ENCODE measurements at regions not wholly inside any gene's neighbourhood (a gene's known extent, or its start where the extent isn't known, plus 50 kb on each side); places are given as distances from the start of the nearest gene placed in this dataset.
"Not testable (repeated sequence)": the region's sequence is repeated elsewhere in the genome, so short reads cannot be mapped to it uniquely, and the experiment has no call there.

DNA sequence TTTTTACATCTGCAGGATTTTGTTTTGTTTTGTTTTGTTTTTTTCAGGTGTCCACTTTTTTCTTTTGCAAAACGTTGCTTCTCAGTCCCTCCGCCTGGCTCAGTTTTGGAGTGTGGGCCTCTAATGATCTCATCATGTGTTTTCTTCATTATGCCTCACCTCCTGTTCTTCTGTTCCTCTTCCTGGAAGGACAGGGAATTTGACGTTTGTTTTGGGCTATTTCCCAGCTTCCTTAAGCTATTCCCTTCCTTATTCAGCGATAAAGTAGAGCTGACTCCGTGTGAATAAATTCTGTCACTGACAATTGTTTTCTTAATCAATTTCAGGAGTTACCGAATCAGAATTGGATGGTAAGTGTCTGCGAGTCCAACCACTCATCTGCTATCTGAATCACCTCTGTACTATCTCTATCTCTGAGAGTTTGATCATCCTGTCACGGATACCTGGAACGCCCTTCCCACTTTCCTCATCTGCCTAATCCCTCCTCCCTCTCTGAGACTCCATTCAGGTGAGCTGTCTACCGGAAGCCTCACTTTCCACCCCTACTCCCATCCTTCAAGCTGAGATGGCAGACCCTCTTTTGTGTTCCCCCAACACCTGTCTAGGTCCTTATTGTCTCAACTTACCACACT, 218.4 kb downstream of the GATA3 start:
- Mint-ChIP-seq H3K4me3 (no peak overlapping the region), H3K27me3 (no peaks in the 10 kb centered on the region), H3K4me1 (no peaks in the 10 kb centered on the region), H3K27ac (no peak overlapping the region), H3K9me3 (peaks cover 5 to 8% of the 10 kb centered on the region in 2 donors)
- DNase-seq (no peak), ATAC-seq (no peak)

DNA sequence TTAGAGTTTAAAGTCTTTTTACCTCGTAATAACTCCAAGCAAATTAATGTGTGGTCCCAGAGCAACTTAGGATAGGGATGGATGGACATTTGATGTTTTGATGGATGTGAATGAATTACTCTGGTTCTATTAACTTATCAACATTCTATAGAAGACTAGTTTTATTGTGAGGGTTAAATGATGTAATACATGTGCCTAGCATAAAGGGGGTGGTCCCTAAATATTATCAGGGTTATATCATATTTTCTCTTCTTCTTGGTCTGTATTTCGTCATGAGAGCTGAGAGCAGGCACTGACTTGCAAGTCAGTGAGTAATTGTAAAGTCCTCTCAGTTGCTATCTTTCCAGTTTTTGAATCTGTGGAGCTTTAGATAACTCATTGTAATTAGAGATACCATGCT, 219.3 kb downstream of the GATA3 start:
- H3K4me3 Mint-ChIP-seq: no peak overlapping the region
- no peak overlapping the region for H3K27ac Mint-ChIP-seq
- no peaks in the 10 kb centered on the region for H3K27me3 Mint-ChIP-seq

GRCh38 chr10:8275911-8276310, 221.4 kb downstream of the GATA3 start:
- ATAC-seq: no peak
- peaks cover 5 to 8% of the 10 kb centered on the region in 2 donors for H3K9me3 Mint-ChIP-seq
- no peak overlapping the region for H3K4me3 Mint-ChIP-seq
- H3K27me3 Mint-ChIP-seq: no peaks in the 10 kb centered on the region
- no peak overlapping the region for H3K27ac Mint-ChIP-seq
- H3K4me1 Mint-ChIP-seq: no peaks in the 10 kb centered on the region
- DNase-seq: no peak

More for the DNA sequence above, 219.3 kb downstream of the GATA3 start:
- ATAC-seq (no peak), DNase-seq (no peak)
- peaks cover 5 to 8% of the 10 kb centered on the region in 2 donors for H3K9me3 Mint-ChIP-seq
- no peaks in the 10 kb centered on the region for H3K4me1 Mint-ChIP-seq

DNA sequence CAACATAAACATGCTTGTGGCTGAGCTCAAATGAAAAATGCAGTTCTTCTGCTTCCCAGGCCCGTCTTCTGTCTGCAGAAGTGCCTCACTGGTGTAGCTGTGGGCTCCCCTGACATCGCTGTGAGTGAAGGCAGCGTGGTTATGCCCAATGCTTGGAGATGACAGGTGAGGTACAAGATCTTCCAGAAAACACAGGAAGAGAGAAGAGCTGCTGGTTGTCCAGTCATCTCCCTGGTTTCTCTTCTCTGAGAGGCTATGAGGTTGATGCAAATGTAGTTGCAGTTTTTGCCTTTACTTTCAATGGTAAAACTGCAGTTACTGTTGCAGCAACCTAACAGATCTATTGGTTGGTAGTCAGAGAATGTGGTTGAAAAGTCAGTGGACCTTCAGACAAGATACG, 223.6 kb downstream of the GATA3 start:
- H3K9me3 Mint-ChIP-seq: peaks cover 5 to 8% of the 10 kb centered on the region in 2 donors
- H3K27me3 Mint-ChIP-seq: no peaks in the 10 kb centered on the region
- no peak overlapping the region for H3K27ac Mint-ChIP-seq
- DNase-seq (peak in 1 of 2 donors; percentile 21), ATAC-seq (peak; percentile 69)
- no peak overlapping the region for H3K4me3 Mint-ChIP-seq
- peaks cover 12% of the 10 kb centered on the region for H3K4me1 Mint-ChIP-seq

DNA sequence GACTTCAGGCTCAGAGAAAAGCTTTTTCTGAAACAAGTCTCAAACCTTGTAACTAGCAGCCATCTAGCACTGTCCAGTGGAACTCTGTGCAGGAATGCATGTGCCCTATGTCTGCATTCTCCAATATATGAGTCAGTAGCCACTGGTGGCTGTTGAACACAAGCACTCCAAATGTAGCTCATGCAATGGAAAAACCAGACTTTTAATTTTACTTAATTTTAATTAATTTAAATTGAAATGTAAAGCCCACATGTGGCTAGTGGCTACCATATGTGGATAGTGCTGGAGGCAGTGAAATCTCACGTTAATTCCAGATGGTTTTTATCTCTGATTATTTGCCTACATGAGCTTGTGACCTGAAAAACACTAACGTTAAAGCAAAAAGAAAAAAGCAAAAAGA, 225.1 kb downstream of the GATA3 start:
- DNase-seq (no peak), ATAC-seq (no peak)
- Mint-ChIP-seq H3K27ac (no peak overlapping the region), H3K9me3 (peaks cover 4 to 6% of the 10 kb centered on the region in 2 donors), H3K4me1 (peaks cover 12% of the 10 kb centered on the region), H3K27me3 (no peaks in the 10 kb centered on the region), H3K4me3 (no peak overlapping the region)

DNA sequence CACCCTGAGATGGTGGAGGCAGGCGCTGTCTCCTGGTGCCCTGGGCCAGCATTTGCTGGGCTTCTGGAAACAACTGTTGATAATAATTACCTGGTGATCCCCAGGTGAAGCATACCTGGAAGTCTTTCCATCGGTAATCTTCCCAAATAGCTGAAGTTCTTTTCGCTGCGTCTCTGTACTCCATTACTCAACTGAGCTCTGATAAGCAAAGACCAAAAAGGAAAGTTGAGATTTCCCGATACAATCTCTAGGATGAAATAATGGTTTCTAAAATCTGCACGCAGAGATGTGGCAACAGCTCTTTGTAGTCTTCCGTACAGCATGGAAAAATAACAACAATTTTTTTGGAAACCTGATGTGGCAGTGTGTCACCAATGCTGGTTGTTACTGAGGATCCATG, 226.5 kb downstream of the GATA3 start:
- H3K9me3 Mint-ChIP-seq: no peaks in the 10 kb centered on the region
- peaks cover 12% of the 10 kb centered on the region for H3K4me1 Mint-ChIP-seq
- ATAC-seq: no peak
- no peak overlapping the region for H3K4me3 Mint-ChIP-seq
- no peak for DNase-seq
- H3K27me3 Mint-ChIP-seq: no peaks in the 10 kb centered on the region
- H3K27ac Mint-ChIP-seq: no peak overlapping the region

DNA sequence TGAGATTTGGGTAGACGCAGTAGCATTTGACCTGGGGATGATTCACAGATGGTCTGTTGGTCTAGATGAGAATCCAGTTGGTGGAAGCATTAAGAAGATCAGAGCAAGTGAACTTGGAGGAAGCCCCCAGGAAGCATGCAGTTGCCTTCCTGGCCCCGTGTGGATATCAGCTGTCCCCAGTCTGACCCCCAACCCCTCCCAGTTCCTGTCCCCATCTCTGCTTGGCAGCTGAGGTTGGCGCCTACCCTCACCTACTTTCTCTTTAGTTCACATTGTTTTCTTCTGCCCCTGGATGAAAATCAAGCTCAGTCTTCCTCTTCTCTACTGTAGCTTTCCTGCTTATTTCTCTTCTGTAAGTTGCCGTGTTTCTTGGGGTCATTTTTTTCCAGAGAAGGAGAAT, 227.9 kb downstream of the GATA3 start:
- Mint-ChIP-seq H3K4me1 (peaks cover 12% of the 10 kb centered on the region), H3K27ac (no peak overlapping the region), H3K27me3 (no peaks in the 10 kb centered on the region), H3K9me3 (no peaks in the 10 kb centered on the region), H3K4me3 (no peak overlapping the region)
- DNase-seq: no peak
- ATAC-seq: no peak

GRCh38 chr10:8283166-8283905, 228.8 kb downstream of the GATA3 start:
- Mint-ChIP-seq H3K9me3 (no peaks in the 10 kb centered on the region), H3K4me3 (no peak overlapping the region), H3K27me3 (no peaks in the 10 kb centered on the region), H3K4me1 (peaks cover 12% of the 10 kb centered on the region), H3K27ac (no peak overlapping the region)
- ATAC-seq (no peak), DNase-seq (no peak)

DNA sequence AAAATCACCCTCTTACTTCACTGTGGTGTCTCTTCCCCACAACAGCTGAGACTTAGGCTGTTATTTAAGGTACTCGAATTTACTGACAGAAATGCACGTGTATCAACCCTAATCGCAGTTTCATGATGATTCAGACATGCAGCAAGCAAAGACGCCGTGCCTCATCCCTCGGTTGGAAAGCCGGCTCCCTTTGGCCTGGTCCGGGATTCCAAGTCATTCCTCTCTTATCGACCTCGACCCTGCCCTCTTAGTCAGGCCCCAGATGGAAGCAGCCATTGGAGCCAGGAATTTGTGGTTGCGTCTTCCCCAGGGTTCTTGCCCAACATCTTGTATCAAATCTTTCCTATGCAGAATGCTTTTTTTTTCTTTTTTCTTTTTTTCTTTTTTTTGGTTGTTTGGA, 229.5 kb downstream of the GATA3 start:
- Mint-ChIP-seq H3K27me3 (no peaks in the 10 kb centered on the region), H3K9me3 (no peaks in the 10 kb centered on the region), H3K4me3 (no peak overlapping the region), H3K4me1 (peaks cover 12% of the 10 kb centered on the region), H3K27ac (no peak overlapping the region)
- DNase-seq: no peak
- no peak for ATAC-seq

- H3K9me3 Mint-ChIP-seq, H3K27me3 Mint-ChIP-seq, H3K27ac Mint-ChIP-seq, DNase-seq, H3K4me3 Mint-ChIP-seq, ATAC-seq: not testable (repeated sequence)
- H3K4me1 Mint-ChIP-seq: peaks cover 12% of the 10 kb centered on the region
These were observed 231.5 kb downstream of the GATA3 start for GRCh38 chr10:8285970-8286369.

DNA sequence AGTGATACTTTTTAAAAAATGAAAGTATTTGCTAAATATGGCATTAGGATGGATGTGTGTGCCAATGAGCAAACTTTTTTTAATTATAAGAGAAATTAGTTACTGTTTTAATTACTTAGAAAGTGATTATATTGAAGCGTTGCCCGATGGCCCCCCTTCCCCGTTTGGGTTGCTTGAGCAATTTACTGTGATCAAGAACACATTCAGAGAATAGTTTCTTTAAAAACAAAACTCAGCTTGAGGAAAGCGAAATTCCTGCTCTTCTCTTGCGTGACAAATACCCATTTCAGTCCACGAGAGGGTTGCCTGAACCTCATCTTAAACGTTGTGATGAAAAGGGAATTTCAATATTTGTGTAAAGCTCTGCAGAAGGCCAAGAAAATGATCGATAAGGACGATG, 234.1 kb downstream of the GATA3 start:
- Mint-ChIP-seq H3K9me3 (no peaks in the 10 kb centered on the region), H3K27ac (no peak overlapping the region), H3K4me3 (no peak overlapping the region), H3K27me3 (no peaks in the 10 kb centered on the region), H3K4me1 (no peaks in the 10 kb centered on the region)
- DNase-seq (no peak), ATAC-seq (no peak)

GRCh38 chr10:8289186-8289924, 234.9 kb downstream of the GATA3 start:
- Mint-ChIP-seq H3K27ac (no peak overlapping the region), H3K27me3 (no peaks in the 10 kb centered on the region), H3K9me3 (no peaks in the 10 kb centered on the region), H3K4me1 (no peaks in the 10 kb centered on the region), H3K4me3 (no peak overlapping the region)
- ATAC-seq (no peak), DNase-seq (no peak)

- ATAC-seq (no peak), DNase-seq (no peak)
- peaks cover 7% of the 10 kb centered on the region for H3K27me3 Mint-ChIP-seq
- H3K27ac Mint-ChIP-seq: no peak overlapping the region
- H3K4me1 Mint-ChIP-seq: no peaks in the 10 kb centered on the region
- no peaks in the 10 kb centered on the region for H3K9me3 Mint-ChIP-seq
- H3K4me3 Mint-ChIP-seq: no peak overlapping the region
These were observed 240.3 kb downstream of the GATA3 start for GRCh38 chr10:8294779-8295178.

GRCh38 chr10:8295311-8295710, 240.8 kb downstream of the GATA3 start:
- no peaks in the 10 kb centered on the region for H3K4me1 Mint-ChIP-seq
- ATAC-seq: no peak
- peaks cover 7% of the 10 kb centered on the region for H3K27me3 Mint-ChIP-seq
- no peak for DNase-seq
- H3K9me3 Mint-ChIP-seq: no peaks in the 10 kb centered on the region
- no peak overlapping the region for H3K27ac Mint-ChIP-seq
- H3K4me3 Mint-ChIP-seq: no peak overlapping the region

DNA sequence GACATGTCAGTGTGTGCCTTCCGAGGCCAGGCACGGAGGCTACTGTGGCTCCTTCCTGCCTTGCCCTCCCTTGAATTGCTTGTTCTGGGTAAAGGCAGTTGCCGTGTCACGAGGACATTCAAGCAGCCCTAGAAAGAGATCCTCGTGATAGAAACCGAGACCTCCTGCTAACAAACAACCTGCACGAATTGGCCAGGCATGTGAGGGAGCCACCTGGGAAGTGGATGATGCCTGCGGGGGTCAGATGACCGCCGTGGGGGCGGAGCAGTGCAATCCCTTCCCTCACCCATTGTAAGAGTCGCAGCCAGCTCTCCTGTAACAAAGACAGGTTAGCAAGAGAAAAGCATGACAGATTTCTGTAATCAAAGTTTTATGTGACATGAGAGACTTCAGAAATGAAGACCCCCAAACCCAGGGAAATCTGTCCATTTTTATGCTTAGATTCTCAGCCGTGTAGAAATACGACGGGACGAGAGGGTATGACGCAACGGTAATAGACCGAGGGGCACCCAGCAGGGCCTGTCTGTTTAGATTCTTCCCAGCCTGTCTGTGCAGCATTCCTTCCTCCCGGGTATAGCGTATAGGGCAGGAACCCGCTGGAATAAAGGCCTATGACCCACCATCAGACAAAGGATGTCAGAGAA, 241.7 kb downstream of the GATA3 start:
- ATAC-seq (no peak), DNase-seq (no peak)
- peaks cover 7% of the 10 kb centered on the region for H3K27me3 Mint-ChIP-seq
- no peaks in the 10 kb centered on the region for H3K9me3 Mint-ChIP-seq
- H3K4me3 Mint-ChIP-seq: no peak overlapping the region
- no peaks in the 10 kb centered on the region for H3K4me1 Mint-ChIP-seq
- H3K27ac Mint-ChIP-seq: no peak overlapping the region

- ATAC-seq (no peak), DNase-seq (no peak)
- Mint-ChIP-seq H3K27me3 (peaks cover 7% of the 10 kb centered on the region), H3K9me3 (no peaks in the 10 kb centered on the region), H3K27ac (peak overlapping the region in 1 of 2 donors; percentile 30), H3K4me1 (no peaks in the 10 kb centered on the region), H3K4me3 (no peak overlapping the region)
These were observed 242.2 kb downstream of the GATA3 start for GRCh38 chr10:8296734-8297101.
